ENCODE measurements at regions not wholly inside any gene's neighbourhood (a gene's known extent, or its start where the extent isn't known, plus 50 kb on each side); places are given as distances from the start of the nearest gene placed in this dataset.
"Not testable (repeated sequence)": the region's sequence is repeated elsewhere in the genome, so short reads cannot be mapped to it uniquely, and the experiment has no call there.

- DNase-seq (ENCODE audit: low read depth) = not testable (repeated sequence)
Measured at GRCh38 chr12:75683995-75684586, 172.7 kb upstream of the KRR1 start.

GRCh38 chr12:75683220-75683619 is 171.8 kb upstream of the KRR1 start:
- no peak for DNase-seq (ENCODE audit: low read depth)

- DNase-seq (ENCODE audit: low read depth) = no peak
Measured at GRCh38 chr12:75677522-75677921, 166.1 kb upstream of the KRR1 start.

GRCh38 chr12:75674393-75674792 is 163.0 kb upstream of the KRR1 start:
- no peak for DNase-seq (ENCODE audit: low read depth)

GRCh38 chr12:75672200-75672599 is 160.8 kb upstream of the KRR1 start:
- DNase-seq (ENCODE audit: low read depth) = no peak

GRCh38 chr12:75670216-75670615 is 158.8 kb upstream of the KRR1 start:
- no peak for DNase-seq (ENCODE audit: low read depth)

- DNase-seq (ENCODE audit: low read depth) = peak; percentile 52
Measured at GRCh38 chr12:75666939-75667334, 155.5 kb upstream of the KRR1 start.

GRCh38 chr12:75666126-75666938 is 154.9 kb upstream of the KRR1 start:
- no peak for DNase-seq (ENCODE audit: low read depth)

- no peak for DNase-seq (ENCODE audit: low read depth)
Measured at GRCh38 chr12:75665216-75665615, 153.8 kb upstream of the KRR1 start.

- peak; percentile 37 for DNase-seq (ENCODE audit: low read depth)
Measured at GRCh38 chr12:75662511-75663159, 151.2 kb upstream of the KRR1 start.

GRCh38 chr12:75661908-75662307 is 150.5 kb upstream of the KRR1 start:
- peak; percentile 57 for DNase-seq (ENCODE audit: low read depth)

GRCh38 chr12:75660805-75661404 is 149.5 kb upstream of the KRR1 start:
- DNase-seq (ENCODE audit: low read depth) = peak; percentile 97

GRCh38 chr12:75660107-75660530 is 148.7 kb upstream of the KRR1 start:
- peak; percentile 96 for DNase-seq (ENCODE audit: low read depth)

GRCh38 chr12:75658901-75659823 is 147.8 kb upstream of the KRR1 start:
- peak; percentile 94 for DNase-seq (ENCODE audit: low read depth)

GRCh38 chr12:75658286-75658685 is 146.9 kb upstream of the KRR1 start:
- DNase-seq (ENCODE audit: low read depth) = peak; percentile 49

- no peak for DNase-seq (ENCODE audit: low read depth)
Measured at GRCh38 chr12:75657831-75658230, 146.4 kb upstream of the KRR1 start.

GRCh38 chr12:75657354-75657753 is 145.9 kb upstream of the KRR1 start:
- not testable (repeated sequence) for DNase-seq (ENCODE audit: low read depth)

- DNase-seq (ENCODE audit: low read depth) = peak; percentile 97
Measured at GRCh38 chr12:75656648-75657047, 145.2 kb upstream of the KRR1 start.

- no peak for DNase-seq (ENCODE audit: low read depth)
Measured at GRCh38 chr12:75656210-75656609, 144.8 kb upstream of the KRR1 start.

GRCh38 chr12:75655315-75655806 is 144.0 kb upstream of the KRR1 start:
- DNase-seq (ENCODE audit: low read depth) = no peak

- no peak for DNase-seq (ENCODE audit: low read depth)
Measured at GRCh38 chr12:75651342-75651695, 139.9 kb upstream of the KRR1 start.

Data from HT1080 (cell line).